Tibial artery (tissue), 4 donors: ENCODE measurements at regions not wholly inside any gene's neighbourhood (a gene's known extent, or its start where the extent isn't known, plus 50 kb on each side); places are given as distances from the start of the nearest gene placed in this dataset.

ENCODE experiments used
- DNase-seq, 2 donors: peaks; one replicate each; pipeline ENCODE4 v3.0.0-alpha.2; 2019
- H3K27ac ChIP-seq, 2 donors: fragments of 200-600 bp; sonication (generic) in 1 of 2; 1 replicate in 1 of 2; 2 replicates in 1 of 2; pipeline ENCODE4 v1.5.1; 2018 to 2019; ENCODE audit warnings: mild to moderate bottlenecking in 1 of 2
- H3K27me3 ChIP-seq, 2 donors: fragments of 200-600 bp; sonication (generic) in 1 of 2; one replicate each; pipeline versions ENCODE4 v1.5.1 to v1.6.0; 2016 to 2019
- H3K36me3 ChIP-seq, 3 donors: fragments of 200-600 bp; sonication (generic) in 2 of 3; one replicate each; pipeline ENCODE4 v1.5.1; 2016 to 2019; ENCODE audit warnings: mild to moderate bottlenecking in 2 of 3
- H3K4me1 ChIP-seq, 4 donors: fragments of 200-600 bp; sonication (generic) in 2 of 4; 1 replicate in 3 of 4; 2 replicates in 1 of 4; pipeline ENCODE4 v1.5.1; 2016 to 2019
- H3K4me3 ChIP-seq, 2 donors: fragments of 200-600 bp; sonication (generic) in 1 of 2; 1 replicate in 1 of 2; 2 replicates in 1 of 2; pipeline ENCODE4 v1.5.1; 2018 to 2019; ENCODE audit warnings: mild to moderate bottlenecking in 2 of 2
- H3K9me3 ChIP-seq, 3 donors: fragments of 200-600 bp; sonication (generic) in 1 of 3; one replicate each; pipeline ENCODE4 v1.5.1; 2016 to 2019
- CTCF ChIP-seq, 2 experiments: fragments of 200-600 bp in 1 of 2; fragments of 450-650 bp in 1 of 2; IDR thresholded peaks; one replicate each; pipeline ENCODE4 v1.5.1; 2017 to 2019; ENCODE audit warnings: antibody characterized with exemption in 2 of 2, mild to moderate bottlenecking in 1 of 2, moderate library complexity in 1 of 2
- intact Hi-C: fragments of 100-400 bp; cut with DNase I; formaldehyde crosslinking; loops from one replicate; pipeline ENCODE4 v1.15.0; 2023; ENCODE audit warnings: low total_unique reads

- TF ChIP-seq CTCF (IDR thresholded peaks at IDR 0.05): no peak
- no peak for DNase-seq
- Histone ChIP-seq H3K27ac (no peak overlapping the region), H3K27me3 (no peaks in the 10 kb centered on the region), H3K9me3 (no peaks in the 10 kb centered on the region), H3K4me1 (no peaks in the 10 kb centered on the region), H3K4me3 (no peak overlapping the region), H3K36me3 (no peaks in the 10 kb centered on the region)
- intact Hi-C loops: no loop called here
Measured at GRCh38 chr10:3684891-3685290, 100.1 kb downstream of the KLF6 start.

DNA sequence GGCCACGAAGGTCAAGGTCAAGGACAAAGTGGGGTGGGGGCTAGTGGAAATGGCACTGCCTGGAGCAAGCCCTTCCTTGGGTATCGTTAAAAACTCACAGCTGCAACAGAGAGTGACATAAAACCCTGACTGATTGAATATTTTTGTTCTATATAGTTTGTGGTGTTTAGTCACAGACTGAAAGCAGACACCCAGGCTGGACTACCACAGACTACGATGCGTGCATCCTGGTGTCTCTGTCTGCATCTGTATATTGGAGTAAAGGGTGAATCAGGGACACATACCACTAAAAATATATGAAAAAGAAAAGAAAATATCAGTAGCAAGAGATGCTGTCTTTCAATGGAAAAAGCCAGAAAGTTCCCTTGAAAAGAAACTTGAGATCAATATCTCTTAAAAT, 101.4 kb downstream of the KLF6 start:
- Histone ChIP-seq H3K4me1 (no peaks in the 10 kb centered on the region), H3K27me3 (no peaks in the 10 kb centered on the region), H3K27ac (no peak overlapping the region), H3K9me3 (no peaks in the 10 kb centered on the region), H3K36me3 (no peaks in the 10 kb centered on the region), H3K4me3 (no peak overlapping the region)
- no peak for DNase-seq
- TF ChIP-seq CTCF (IDR thresholded peaks at IDR 0.05): no peak
- intact Hi-C loops: no loop called here

GRCh38 chr10:3682745-3683144, 102.3 kb downstream of the KLF6 start:
- no peaks in the 10 kb centered on the region for H3K9me3 ChIP-seq
- DNase-seq: no peak
- TF ChIP-seq CTCF (IDR thresholded peaks at IDR 0.05): no peak
- intact Hi-C loops: no loop called here
- no peak overlapping the region for H3K27ac ChIP-seq
- no peaks in the 10 kb centered on the region for H3K4me1 ChIP-seq
- H3K36me3 ChIP-seq: no peaks in the 10 kb centered on the region
- no peak overlapping the region for H3K4me3 ChIP-seq
- no peaks in the 10 kb centered on the region for H3K27me3 ChIP-seq

DNA sequence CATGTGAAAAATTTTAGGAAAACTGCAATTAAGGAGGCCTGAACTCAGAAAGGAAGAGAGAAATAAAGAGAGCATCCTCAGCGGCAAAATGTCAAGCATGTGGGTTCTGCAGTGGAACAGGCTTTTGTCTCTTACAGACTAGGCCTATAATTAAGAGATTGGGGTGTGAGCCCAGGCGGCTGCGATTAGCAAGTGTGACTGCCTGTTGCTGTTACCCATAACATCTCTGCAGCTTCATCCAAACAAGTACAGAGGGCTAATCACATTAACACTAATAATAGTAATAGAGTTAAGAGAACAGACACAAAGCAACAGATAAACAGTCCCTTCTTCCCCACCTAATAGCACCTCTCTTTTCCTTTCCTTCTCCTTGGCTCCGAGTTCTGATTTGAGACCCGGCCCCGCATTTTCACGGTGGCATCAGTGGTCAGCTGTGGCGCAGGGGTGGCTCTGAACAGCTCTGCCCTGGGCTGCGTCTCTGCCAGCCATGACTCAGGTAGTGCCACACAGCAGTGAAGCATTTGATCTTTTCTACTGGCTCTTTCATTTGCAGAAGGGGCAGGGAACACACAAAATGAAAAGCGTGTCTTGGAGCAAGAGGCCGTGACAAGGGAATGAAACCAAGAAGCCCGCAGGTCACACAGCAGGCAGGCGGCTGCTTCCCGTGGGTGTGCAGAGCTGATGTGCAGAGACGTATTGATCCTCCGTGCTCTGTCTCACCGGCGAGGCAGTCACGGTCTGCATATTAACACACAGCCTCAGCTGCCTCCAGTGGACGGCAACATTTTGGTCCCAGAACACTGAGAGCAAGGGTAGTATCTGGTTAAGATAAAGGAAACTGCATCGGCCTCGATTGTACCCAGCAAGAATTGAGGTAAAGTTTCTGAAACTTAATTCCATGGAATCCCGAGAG, 103.1 kb downstream of the KLF6 start:
- Histone ChIP-seq H3K27me3 (no peaks in the 10 kb centered on the region), H3K27ac (no peak overlapping the region), H3K9me3 (no peaks in the 10 kb centered on the region), H3K4me1 (no peaks in the 10 kb centered on the region), H3K36me3 (no peaks in the 10 kb centered on the region), H3K4me3 (no peak overlapping the region)
- no peak for DNase-seq
- TF ChIP-seq CTCF (IDR thresholded peaks at IDR 0.05): no peak
- intact Hi-C loops: no loop called here

DNA sequence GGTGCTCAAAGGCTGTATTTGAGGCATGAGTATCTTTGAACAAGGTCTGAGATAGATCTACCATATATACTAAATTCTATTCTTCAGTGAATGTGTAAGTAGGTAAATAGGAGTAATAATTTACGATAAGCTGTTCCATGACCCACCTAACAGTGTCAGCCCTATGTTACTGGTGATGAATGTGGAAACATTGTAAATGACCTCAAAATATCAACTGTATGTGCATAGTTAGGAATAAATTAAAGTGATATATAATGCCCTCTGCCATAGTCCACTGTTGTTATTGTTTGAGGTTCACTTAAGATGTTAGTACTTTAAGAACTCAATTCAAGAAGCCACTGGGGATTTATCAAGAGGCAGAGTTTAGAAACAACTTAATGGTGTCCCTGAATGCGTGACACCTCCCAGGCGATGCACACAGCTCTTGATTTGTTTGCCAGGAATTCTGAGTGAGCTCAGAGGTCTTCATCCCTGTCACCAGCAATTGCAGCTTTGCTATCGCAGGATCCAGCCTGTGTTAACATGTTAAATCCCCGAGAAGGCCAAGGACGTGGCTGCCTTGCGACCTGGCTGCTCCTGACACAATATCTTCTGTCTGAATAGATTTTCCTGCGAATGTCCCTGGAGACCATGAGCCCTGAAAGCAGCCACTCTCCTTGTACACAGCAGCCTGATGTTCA, 104.9 kb downstream of the KLF6 start:
- Histone ChIP-seq H3K4me1 (no peaks in the 10 kb centered on the region), H3K27ac (no peak overlapping the region), H3K27me3 (no peaks in the 10 kb centered on the region), H3K36me3 (no peaks in the 10 kb centered on the region), H3K4me3 (no peak overlapping the region), H3K9me3 (no peaks in the 10 kb centered on the region)
- intact Hi-C loops: no loop called here
- DNase-seq: no peak
- TF ChIP-seq CTCF (IDR thresholded peaks at IDR 0.05): no peak
